ENCODE measurements at regions not wholly inside any gene's neighbourhood (a gene's known extent, or its start where the extent isn't known, plus 50 kb on each side); places are given as distances from the start of the nearest gene placed in this dataset.

- ChIA-PET CTCF (interaction anchor here (1.0 to 1.3 kb wide), 2 partner anchors 10 to 73 kb away, joined by 3 read pairs; no protein-coding TSS in a partner anchor), POLR2A (no interaction called here)
- no peaks in the 10 kb centered on the region for H3K36me3 ChIP-seq (ENCODE audit: control insufficient read depth in 2 of 2, insufficient read depth in 1 of 2, low read length in 2 of 2)
- no peak overlapping the region for H3K27ac ChIP-seq (ENCODE audit: extremely low read depth, low read depth, low read length)
- no peak overlapping the region for H3K4me3 ChIP-seq (ENCODE audit: low read depth, low read length)
- no peaks in the 10 kb centered on the region for H3K9me3 ChIP-seq (ENCODE audit: control insufficient read depth, insufficient read depth, low read depth, low read length)
- no peak for TF ChIP-seq ZNF202 (tag by site-specific recombination; IDR thresholded peaks at IDR 0.05; ENCODE audit: borderline replicate concordance)
- no peak for TF ChIP-seq ZNF211 (tag by site-specific recombination; IDR thresholded peaks at IDR 0.05; ENCODE audit: low read depth)
- TF ChIP-seq ZNF221 (tag by site-specific recombination; IDR thresholded peaks at IDR 0.05; ENCODE audit: borderline replicate concordance), result no peak
- no peak for TF ChIP-seq ZNF624 (tag by site-specific recombination; IDR thresholded peaks at IDR 0.05)
- no peak for TF ChIP-seq ZNF121 (tag by site-specific recombination; IDR thresholded peaks at IDR 0.05)
- TF ChIP-seq ZNF600 (tag by site-specific recombination; IDR thresholded peaks at IDR 0.05), result no peak
- TF ChIP-seq ZNF350 (tag by site-specific recombination; IDR thresholded peaks at IDR 0.05), result no peak
- TF ChIP-seq ZBTB11 (tag by site-specific recombination; conservative IDR thresholded peaks at IDR 0.05; ENCODE audit: low read depth), result no peak
- TF ChIP-seq ZNF354C (tag by site-specific recombination; IDR thresholded peaks at IDR 0.05; ENCODE audit: borderline replicate concordance, low read depth), result no peak
- TF ChIP-seq ZNF518A (tag by site-specific recombination; conservative IDR thresholded peaks at IDR 0.05; ENCODE audit: low read depth), result no peak
- TF ChIP-seq SP3 (tag by site-specific recombination; IDR thresholded peaks at IDR 0.05), result no peak
- no peak for TF ChIP-seq HOXC10 (CRISPR knock-in tag; IDR thresholded peaks at IDR 0.05)
- TF ChIP-seq ZNF404 (tag by site-specific recombination; IDR thresholded peaks at IDR 0.05), result no peak
- TF ChIP-seq MZF1 (tag by site-specific recombination; IDR thresholded peaks at IDR 0.05; ENCODE audit: borderline replicate concordance), result no peak
- TF ChIP-seq ZNF239 (tag by site-specific recombination; IDR thresholded peaks at IDR 0.05), result no peak
- H3K4me1 ChIP-seq (ENCODE audit: control insufficient read depth, insufficient read depth, low read length), result peaks cover 11% of the 10 kb centered on the region; the same call in 1 of the 2 replicates
These were observed 157.9 kb upstream of the DMRT1 start for GRCh38 chr9:683509-684021.

- peaks cover 11% of the 10 kb centered on the region; the same call in 1 of the 2 replicates for H3K4me1 ChIP-seq (ENCODE audit: control insufficient read depth, insufficient read depth, low read length)
- no peak overlapping the region for H3K4me3 ChIP-seq (ENCODE audit: low read depth, low read length)
- H3K36me3 ChIP-seq (ENCODE audit: control insufficient read depth in 2 of 2, insufficient read depth in 1 of 2, low read length in 2 of 2), result no peaks in the 10 kb centered on the region
- no peak overlapping the region for H3K27ac ChIP-seq (ENCODE audit: extremely low read depth, low read depth, low read length)
- ChIA-PET POLR2A (interaction anchor here (1.0 kb wide), 1 partner anchor 23 kb away, joined by 4 read pairs; no protein-coding TSS in a partner anchor), CTCF (interaction anchor here (0.7 to 1.4 kb wide), 4 partner anchors 10 to 74 kb away, joined by 3 to 4 read pairs (median 4); no protein-coding TSS in a partner anchor)
- no peaks in the 10 kb centered on the region for H3K9me3 ChIP-seq (ENCODE audit: control insufficient read depth, insufficient read depth, low read depth, low read length)
- TF ChIP-seq ZNF529 (tag by site-specific recombination; IDR thresholded peaks at IDR 0.05; ENCODE audit: insufficient replicate concordance) (no peak), ZNF146 (tag by site-specific recombination; IDR thresholded peaks at IDR 0.05) (no peak), ZBTB17 (tag by site-specific recombination; IDR thresholded peaks at IDR 0.05) (peak; percentile 51), KLF17 (tag by site-specific recombination; IDR thresholded peaks at IDR 0.05) (no peak), GLIS2 (tag by site-specific recombination; IDR thresholded peaks at IDR 0.05) (no peak), GFI1B (tag by site-specific recombination; IDR thresholded peaks at IDR 0.05) (0 out of 2 replicates have a peak, but pooled peaks have one; percentile 12), ZNF335 (tag by site-specific recombination; conservative IDR thresholded peaks at IDR 0.05) (0 out of 2 replicates have a peak, but pooled peaks have one; percentile 26), WT1 (tag by site-specific recombination; IDR thresholded peaks at IDR 0.05) (no peak), ZNF701 (tag by site-specific recombination; IDR thresholded peaks at IDR 0.05) (no peak), ZNF571 (tag by site-specific recombination; IDR thresholded peaks at IDR 0.05) (no peak), GLI4 (tag by site-specific recombination; IDR thresholded peaks at IDR 0.05) (no peak)
These were observed 157.2 kb upstream of the DMRT1 start for GRCh38 chr9:684054-684890.

Data from HEK293 (cell line).